A172 (cell line): ENCODE measurements at regions not wholly inside any gene's neighbourhood (a gene's known extent, or its start where the extent isn't known, plus 50 kb on each side); places are given as distances from the start of the nearest gene placed in this dataset.

Experiments used
- DNase-seq: peaks from one replicate; pipeline ENCODE4 v3.0.0-alpha.2; 2015; ENCODE audit warnings: low spot score

DNA sequence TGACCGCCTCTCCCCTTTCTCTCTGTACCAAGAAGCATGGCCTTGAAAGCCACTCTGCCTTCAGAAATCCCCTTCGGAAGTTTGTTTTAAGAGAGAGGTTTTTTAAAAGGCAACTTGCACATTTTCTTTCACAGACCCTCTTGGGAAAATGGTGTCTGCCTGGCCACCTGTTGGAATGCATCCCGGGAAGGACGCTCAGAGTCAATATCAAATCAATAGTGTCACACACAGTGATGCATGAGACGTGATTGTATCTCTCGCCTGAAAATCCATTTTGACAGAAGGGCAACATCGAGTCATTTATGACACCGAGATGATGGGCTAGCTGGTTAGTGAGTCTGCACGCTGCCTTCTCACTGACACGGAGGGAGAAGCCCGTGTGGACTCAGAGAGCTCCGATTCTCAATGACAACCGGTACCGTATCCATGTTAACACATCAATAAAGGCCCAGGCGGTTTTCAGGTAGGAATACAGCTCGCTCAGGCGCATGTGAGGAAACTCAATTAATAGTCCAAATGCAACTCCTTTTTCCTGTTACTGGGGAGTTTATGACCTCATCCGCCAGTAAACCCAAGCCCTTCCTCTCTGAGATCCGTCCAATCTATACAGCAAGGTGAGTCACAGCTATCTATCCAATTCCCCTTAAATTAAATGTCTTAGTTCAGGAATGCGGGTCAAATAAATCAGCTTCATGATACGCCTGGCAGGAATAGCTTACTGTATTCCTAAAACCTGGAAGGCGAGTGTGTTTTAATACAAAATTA, 621.5 kb upstream of the MKI67 start:
- DNase-seq: no peak

DNA sequence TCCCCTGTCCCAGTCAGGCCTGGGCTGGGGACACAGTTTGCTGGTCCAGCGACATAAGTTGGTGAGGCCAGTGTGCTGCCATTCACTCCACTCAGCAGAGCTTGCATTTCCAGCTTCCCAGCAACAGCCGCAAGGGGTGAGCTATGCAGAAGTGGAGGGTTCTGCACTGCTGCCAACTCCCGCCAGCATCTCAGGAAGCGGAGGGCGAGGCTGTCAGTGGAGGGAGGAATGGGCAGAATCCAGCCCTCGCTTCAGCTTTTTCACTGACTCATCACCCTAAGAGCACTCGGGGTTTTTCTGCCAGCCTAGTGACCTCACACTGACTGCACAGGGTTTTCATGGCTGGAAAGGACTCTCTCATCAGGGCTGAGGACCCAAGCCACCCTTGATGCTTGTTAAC, 625.1 kb upstream of the MKI67 start:
- no peak for DNase-seq

DNA sequence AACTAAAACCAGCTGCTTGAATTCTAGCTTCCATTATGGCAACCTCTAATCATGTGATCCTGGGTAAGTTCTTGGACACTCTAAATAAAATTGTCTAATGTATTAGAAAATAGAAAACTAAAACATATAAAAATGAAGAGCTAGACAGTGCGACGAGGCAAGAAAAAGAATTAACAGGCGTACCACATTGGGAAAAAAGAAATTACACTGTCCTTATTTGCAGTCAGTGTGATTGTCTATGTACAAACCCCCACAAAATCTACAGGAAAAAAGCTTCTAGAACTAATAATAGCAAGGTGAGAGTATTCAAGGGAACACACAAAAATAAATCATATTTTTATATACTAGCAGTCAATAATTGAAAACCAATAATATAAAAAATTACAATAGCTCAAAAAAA, 625.6 kb upstream of the MKI67 start:
- DNase-seq: no peak

DNA sequence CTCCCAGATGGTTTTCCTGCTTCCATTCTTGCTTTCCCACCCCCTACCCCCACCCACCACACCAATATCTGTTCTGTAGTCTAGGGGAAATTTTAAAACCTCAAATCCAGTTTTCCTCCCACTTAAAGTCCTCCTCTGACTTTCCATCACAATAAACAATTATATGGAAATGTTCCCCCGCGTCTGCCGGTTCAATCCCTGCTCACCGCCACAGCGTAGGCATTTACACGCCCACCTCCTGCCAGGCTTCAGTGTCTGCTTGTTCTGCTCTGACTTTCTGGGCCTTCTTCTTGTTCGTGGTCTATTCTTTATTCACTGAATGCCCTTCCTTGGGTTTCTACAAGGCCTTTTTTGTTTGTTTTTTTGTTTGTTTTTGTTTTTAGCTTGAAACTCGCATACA, 633.0 kb upstream of the MKI67 start:
- DNase-seq: no peak

DNA sequence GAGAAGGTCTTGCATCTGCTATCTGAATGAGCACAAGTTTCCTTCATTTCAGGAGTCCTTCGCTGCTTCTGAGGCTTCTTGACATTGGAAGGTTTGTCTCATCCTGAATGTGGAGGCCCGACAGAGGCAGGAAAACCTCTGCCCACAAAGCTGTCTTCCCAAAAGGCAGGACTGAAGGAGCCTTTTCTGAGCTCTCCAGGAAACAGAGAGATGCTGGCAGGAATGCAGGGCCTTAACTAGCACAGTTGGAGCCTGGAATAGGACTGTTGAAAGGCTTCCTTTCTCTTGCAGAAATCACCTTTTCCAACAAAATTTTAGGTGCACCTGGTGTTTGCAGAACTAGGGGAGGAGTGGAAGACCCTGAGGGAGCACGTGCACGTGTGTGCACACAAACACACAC, 637.4 kb upstream of the MKI67 start:
- no peak for DNase-seq

DNA sequence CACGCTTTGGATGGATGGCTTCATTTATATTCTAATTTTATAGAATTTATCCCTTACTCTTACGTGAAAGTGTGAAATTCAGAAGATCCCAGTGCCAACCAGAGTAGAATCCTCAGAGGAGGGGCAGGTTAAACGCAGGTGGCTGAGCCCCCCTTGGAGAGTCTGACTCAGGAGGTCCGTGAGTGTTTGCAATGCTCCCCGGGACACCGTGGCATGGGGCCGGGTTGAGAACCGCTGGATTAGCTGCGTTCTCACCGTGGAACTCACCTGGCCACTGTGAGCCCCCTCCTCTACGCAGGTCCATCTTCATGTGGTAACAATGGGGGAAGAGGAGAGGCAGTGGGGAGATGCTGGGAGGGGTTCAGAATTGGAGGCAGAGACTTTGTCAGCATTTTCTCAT, 638.0 kb upstream of the MKI67 start:
- no peak for DNase-seq

DNA sequence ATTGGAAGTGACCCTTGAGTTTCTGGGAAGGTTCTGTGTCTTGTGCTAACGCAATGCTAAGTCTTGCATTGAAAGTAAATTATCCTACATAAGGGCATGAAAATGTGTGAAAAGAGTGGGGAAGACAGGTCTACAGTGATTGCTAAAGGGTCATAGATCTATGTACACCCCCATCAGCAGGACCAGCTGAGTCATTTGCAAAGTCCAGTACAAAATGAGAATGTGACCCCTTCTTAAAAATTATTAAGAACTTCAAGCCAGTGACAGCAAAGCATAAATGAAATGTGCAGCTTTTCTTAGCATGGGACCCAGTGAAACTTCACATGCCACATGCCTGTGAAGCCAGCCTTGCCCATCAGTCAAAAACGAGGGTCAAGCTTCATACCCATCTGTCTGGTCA, 640.7 kb upstream of the MKI67 start:
- no peak for DNase-seq

DNA sequence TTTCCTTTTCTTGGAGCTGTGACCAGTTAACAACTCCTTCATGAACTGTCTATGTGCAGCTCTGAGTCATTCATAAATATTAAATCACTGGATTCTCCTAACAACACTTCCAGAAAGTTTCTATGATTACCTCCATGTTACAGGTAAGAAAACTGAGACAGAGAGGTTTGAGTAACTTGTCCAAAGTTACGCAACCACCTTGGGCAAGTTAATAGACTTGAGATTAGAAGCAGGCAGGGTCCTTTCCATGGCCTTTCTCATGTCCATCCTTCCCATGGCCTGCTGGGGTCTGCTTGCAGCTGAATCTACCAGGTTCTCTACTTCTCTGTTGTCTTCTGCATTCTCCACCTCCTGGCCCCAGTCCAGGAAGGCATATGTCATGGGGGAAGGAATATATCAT, 648.8 kb upstream of the MKI67 start:
- DNase-seq: no peak

DNA sequence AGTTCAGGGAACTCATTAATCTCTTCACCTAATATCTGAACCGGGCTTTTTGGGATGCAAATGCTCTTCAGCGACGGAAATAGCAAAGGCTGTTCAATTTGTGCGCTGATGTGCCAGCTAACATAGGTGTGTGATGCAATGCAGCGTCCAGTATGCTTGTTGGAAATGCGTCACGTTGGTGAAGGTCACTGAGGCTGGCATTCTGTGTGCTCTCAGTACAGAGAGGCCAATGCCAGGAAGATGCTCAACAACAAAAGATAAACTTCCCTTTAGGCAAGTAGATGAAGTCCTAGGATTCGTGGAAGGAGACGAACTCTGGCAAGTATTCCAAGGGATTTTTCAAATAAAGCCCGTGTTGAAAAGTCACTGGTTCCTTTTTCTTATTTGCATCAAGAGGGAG, 649.5 kb upstream of the MKI67 start:
- no peak for DNase-seq

DNA sequence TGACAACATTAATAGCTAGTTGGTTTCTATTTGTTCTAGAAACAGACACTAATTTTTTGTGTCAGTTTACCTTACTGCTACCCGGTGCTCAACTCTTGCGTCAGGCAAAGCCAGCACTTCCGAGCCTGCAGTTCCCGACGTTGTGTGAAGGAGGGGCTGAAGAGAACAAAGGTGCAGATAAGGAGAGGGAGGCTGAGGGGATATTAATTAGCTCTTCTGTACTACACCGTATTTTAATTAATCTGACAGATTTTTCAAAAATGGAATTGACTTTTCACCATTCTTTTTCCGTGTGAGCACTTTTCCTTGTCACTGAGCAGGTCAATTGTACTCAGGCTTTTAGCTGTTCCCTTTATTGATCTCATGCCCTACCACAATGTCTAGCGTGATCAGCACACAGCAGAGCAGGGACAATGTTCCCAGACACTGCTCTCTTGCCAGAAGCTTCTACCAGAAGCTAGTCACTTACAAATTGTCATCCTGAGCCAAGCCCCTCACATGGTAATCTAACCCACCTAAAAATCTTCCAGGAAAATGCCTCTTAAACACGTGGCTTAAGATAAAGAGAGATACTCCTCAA, 650.5 kb upstream of the MKI67 start:
- no peak for DNase-seq

DNA sequence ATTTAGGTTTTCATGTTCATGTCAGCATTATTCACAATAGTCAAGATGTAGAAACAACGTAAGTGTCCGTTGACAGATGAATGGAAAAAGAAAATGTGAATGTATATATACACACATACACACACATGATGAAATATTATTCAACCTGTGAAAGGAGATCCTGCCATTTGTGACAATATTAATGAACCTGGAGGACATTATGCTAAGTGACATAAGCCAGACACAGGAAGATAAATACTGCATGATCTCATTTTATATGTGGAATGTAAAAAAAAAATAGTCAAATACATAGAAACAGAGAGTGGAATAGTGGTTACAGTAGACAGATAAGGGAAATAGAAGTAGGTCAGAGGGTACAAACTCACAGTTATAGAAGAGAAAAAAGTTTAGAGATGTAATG, 651.1 kb upstream of the MKI67 start:
- DNase-seq: no peak

DNA sequence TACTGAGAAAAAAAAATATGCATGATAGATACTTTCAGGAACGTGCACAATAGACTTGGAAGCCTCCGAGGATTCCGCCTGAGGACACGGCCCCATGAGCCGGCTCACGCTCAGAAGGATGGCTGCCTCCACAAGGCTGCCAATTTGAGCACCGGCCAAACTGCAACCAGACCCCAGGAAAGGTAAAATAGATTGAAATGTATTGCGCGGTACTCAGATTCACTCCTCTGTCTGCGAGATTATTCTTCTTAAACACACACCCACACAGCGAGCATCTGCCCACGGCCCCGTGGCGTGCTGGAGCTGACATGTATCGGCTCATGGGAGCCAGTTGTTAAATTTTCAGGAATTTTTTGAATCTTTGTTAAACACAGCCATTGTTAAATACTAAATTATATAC, 653.2 kb upstream of the MKI67 start:
- no peak for DNase-seq

DNA sequence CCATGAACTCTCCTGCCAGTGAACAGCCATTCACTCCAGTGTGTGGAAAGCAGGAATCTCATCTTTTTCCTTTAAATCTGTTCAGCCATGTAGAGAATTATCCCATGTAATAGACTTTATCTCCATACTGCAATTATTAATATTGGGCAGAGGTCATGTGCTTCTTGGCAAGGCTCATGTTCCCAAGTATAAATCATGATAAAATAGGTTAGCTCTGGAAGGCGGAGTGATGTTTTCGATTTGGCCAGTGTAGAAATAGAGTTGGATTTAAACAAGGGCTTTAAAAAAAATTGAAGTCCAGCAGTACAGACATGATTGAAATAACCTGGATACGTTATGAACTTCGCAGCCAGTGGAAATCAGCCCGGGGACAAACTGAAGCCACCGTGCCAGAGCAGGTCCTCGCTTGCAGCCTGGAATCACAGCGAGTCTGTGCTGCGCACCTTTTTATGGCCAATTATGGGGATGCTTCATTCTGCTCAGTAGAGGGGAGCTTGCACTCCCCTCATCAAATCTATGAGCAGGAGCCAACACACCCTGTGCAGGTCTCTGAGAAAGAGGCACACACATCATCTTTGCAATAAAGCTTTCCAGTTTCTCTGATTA, 654.0 kb upstream of the MKI67 start:
- no peak for DNase-seq

DNA sequence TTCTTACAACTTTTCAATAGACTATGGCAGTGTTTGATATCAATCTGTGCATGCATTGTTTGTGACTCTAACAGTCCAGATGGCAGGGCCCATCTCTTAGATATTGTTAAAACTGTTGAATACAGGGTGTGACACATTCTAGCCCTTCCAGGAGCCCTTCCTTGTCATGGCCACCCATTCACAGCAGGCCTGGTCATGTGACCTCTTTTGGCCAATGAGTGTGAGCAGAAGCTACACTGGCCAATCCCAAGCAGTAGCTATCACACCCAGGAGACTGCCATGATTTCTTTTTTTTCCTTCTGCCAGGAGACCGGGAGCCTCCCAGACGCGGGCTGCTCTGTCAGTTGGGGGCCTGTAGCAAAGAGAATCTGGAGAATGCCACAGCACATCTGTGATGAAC, 655.4 kb upstream of the MKI67 start:
- DNase-seq: no peak

DNA sequence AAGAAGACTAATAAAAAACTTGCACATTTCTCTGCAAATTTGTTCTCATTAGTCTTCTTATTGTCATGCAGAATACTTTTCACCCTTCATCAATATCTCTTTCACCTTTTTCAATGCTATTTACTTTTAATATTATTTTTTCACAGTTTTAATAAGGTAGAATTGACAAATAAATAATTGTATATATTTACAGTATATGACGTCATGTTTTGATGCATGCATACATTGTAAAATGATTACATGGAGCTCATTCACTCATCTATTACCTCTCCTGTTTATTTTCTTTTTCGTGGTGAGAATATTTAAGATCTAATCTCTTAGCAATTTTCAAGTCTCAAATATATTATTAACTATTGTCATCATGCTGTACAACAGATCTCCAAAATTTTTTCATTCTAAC, 658.2 kb upstream of the MKI67 start:
- no peak for DNase-seq

DNA sequence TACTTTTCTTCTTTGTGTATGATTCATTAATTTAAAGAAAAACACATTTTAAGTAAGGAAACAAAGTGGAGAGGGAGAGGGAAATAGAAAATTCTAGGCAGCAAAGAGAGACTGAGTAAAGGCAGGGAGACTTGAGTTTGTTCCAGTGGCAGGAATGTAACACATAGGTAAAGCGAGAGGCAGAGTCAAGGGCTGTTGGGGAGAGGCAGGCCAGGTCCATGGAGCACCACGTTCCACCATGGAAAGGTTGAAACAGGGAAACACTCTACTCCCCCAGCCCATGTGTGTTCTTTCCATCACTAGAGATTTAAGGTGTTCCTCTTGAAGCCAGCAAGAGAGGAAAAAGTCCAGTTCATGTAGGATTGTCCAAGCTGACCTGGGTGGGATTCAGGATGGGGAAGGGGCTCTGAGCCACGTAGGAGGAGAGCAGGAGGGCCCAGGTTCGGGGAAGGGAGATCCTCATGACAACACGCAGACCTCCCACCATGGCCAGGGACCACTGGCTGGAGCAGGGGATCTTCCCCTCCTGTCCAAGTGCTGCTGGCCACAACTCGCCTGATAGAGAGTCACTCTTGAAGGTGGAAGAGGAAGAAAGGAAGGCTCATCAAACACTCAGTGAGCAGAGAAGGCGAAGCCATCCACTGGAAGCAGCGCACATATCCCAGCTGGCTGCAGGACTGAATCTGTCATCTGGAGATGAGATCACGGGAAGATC, 666.4 kb upstream of the MKI67 start:
- no peak for DNase-seq

DNA sequence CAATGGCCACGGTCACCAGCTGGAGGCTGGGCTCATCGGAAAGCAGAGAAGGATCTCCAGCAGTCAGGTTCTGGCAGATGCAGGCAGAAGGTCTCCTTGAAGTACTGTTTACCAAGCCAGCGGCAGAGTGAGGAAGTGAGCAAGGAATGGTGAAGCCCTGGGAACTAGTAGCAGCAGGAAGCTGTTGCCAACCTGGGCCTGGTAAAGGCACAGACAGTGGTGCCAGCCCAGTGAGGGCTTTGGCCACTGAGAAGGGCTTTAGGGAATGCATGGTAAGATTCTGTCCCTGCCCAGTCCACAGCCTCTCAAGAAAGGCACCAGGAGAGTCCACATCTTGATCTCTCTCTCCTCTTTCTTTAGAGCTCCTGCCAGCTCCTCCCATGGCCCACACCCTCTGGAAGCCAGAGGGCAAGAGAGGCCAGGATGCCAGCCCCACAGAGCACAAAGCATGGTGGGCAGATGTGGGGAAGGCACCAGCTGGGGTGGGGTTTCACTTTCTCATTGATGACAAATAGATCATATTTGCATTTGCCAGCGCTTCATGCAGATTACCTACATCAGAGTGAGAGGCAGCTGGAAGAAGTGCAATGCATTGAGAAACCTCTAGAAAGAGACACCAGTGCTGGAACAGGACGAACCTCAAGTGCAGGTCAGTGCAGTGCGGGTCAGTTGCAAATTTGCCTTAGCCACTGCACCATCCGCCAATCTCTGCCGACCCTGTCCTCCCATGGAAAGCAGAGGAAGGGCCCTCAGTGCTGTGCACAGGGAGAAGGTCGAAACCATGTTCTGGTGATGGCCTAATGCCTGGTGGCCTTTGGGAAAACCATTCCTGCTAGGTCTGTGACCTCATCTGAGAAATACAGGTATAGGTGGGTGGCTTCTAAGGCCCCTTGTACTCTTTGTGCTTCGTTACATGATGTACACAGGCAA, 667.8 kb upstream of the MKI67 start:
- DNase-seq: no peak

DNA sequence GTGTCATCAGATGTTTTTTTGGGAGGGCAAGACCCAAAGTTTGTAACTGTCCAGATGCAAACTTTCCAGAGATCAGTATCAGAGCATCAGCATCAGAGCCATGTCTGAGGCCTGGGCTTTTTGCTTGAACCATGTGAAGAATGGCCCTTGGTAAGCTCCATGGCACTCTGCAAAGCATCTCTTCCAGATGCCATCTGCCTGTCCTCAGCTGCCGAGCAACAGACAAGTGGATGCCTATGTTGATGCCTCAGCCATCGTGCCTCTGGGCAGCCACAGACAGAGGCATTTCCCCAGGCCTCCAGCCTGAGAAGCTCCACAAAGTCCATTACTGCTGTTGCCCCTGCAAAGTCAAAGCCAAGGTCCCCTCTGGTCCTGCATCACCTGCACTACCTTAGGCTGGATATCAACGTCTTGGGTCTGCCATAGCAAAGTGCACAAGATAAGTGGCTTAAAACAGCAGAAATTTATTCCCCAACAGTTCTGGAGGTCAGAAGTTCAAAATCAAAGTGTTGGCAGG, 670.2 kb upstream of the MKI67 start:
- DNase-seq: no peak

DNA sequence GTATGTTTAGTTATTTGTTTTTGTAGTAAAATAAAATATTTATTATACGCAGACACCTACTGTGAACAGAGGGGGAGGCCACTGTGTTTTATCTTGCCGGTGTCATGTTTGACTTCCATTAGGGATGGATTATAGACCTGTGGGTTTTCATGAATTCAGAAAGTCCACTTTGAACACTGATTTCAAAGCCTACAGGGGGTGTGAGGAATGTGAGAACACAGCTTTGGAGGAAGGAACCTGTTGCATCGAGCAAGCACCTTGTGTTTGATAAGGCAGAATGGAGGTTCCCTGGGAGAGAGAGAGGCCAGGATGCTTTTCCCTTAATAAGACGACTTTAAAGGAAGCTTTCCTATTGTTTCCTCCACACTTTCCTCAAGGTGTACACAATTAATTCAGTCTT, 665.0 kb upstream of the MGMT start:
- no peak for DNase-seq

DNA sequence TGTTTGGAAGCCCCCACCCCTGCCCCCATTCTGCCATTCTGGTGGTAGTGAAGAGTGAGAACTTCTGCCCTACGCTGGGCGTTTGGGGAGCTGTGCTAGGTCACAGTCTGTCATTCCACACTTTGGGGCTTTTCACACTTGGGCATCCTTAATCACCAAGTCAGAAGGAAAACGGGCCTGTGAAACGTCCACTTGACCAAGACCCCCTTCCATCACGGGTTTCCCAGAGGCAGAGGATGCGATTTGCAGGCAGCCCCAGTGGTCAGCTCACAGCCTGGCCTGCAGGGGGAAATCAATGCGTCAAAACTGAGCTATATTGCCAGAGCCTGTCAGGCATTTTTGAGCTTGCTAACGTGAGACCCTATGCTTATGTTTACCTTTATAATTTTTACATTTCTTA, 663.3 kb upstream of the MGMT start:
- no peak for DNase-seq

DNA sequence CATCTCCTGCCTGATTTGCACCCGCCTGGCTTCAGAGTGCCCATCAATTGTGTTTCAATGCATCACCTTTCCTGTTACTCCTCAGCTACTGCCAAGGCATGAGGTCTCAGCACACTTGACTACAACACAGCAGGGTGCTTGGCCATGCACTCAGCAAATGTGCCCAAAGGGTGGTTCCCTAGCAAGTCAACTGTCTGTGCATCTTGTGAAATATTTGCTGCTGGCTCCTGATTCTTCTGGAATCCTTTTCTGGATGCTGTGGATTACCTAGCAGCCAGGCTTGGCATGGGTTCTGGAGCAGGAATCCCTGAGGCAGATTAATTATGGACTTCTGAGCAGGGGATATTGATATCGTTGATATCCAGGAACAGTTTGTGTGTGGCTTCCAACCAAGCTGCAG, 662.6 kb upstream of the MGMT start:
- no peak for DNase-seq
